Lung (tissue), 11 donors: ENCODE measurements at regions not wholly inside any gene's neighbourhood (a gene's known extent, or its start where the extent isn't known, plus 50 kb on each side); places are given as distances from the start of the nearest gene placed in this dataset.
"Not testable (repeated sequence)": the region's sequence is repeated elsewhere in the genome, so short reads cannot be mapped to it uniquely, and the experiment has no call there.

ENCODE experiments used
- ATAC-seq: fragments of 200-7000 bp; cut with Tn5 transposase; one replicate; pipeline ENCODE4 v1.9.1; 2020; ENCODE audit warnings: moderate number of reproducible peaks; ENCODE audit not compliant: insufficient read depth, low FRiP score
- DNase-seq, 3 donors: peaks; one replicate each; pipeline ENCODE4 v3.0.0-alpha.2; 2013 to 2017
- H3K27ac ChIP-seq, 2 donors: one replicate each; pipeline ENCODE4 v1.5.1; 2013; ENCODE audit warnings: mild to moderate bottlenecking in 2 of 2, moderate library complexity in 2 of 2, control low read depth in 1 of 2, inconsistent platforms in 1 of 2, low read depth in 1 of 2, low read length in 1 of 2
- H3K27me3 ChIP-seq, 3 donors: one replicate each; pipeline ENCODE4 v1.5.1; 2013; ENCODE audit warnings: low read length in 2 of 3; ENCODE audit not compliant: control insufficient read depth in 3 of 3, insufficient read depth in 3 of 3
- H3K36me3 ChIP-seq, 4 donors: one replicate each; pipeline ENCODE4 v1.5.1; 2013; ENCODE audit warnings: low read length in 4 of 4, mild to moderate bottlenecking in 1 of 4, moderate library complexity in 1 of 4; ENCODE audit not compliant: control insufficient read depth in 4 of 4, insufficient read depth in 4 of 4
- H3K4me1 ChIP-seq, 5 donors: one replicate each; pipeline ENCODE4 v1.5.1; 2013; ENCODE audit warnings: low read length in 5 of 5, mild to moderate bottlenecking in 2 of 5, moderate library complexity in 1 of 5; ENCODE audit not compliant: control insufficient read depth in 5 of 5, insufficient read depth in 5 of 5
- H3K4me3 ChIP-seq: one replicate; pipeline ENCODE4 v1.5.1; 2013; ENCODE audit warnings: mild to moderate bottlenecking, control low read depth, moderate library complexity
- H3K9ac ChIP-seq, 2 donors: one replicate each; pipeline ENCODE4 v1.5.1; 2013; ENCODE audit warnings: low read length in 2 of 2, control low read depth in 1 of 2; ENCODE audit not compliant: insufficient read depth in 1 of 2
- H3K9me3 ChIP-seq, 4 donors: one replicate each; pipeline ENCODE4 v1.5.1; 2013; ENCODE audit warnings: low read length in 3 of 4, mild to moderate bottlenecking in 1 of 4, moderate library complexity in 1 of 4; ENCODE audit not compliant: control insufficient read depth in 4 of 4, insufficient read depth in 3 of 4
- CTCF ChIP-seq: IDR thresholded peaks from 2 replicates; pipeline ENCODE4 v1.5.1; 2012; ENCODE audit warnings: mild to moderate bottlenecking; ENCODE audit errors: control extremely low read depth, extremely low read depth
- WGBS, 2 donors: extraction: QIAGEN DNeasy Blood & Tissue Kit; methylation state at CpG; one replicate each; pipeline ENCODE4 v1.1.7; 2013; 5-methylcytosine and 5-hydroxymethylcytosine counted together
- donor health status: control.
- donor health status: control.
- donor health status: Bipolar disorder and iron deficiency.
- donor health status: healthy.
- donor health status: DM: yes; HTN: yes; CAD: no.

- H3K9ac ChIP-seq: no peak overlapping the region
- peaks cover 0 to 9% (median 3%) of the 10 kb centered on the region in 5 donors for H3K4me1 ChIP-seq
- no peak for ATAC-seq
- peaks cover 0 to 3% (median 0%) of the 10 kb centered on the region in 4 donors for H3K9me3 ChIP-seq
- WGBS, 2 donors: 95 to 98% methylated on average over 3 of the region's 3 CpGs
- no peak for DNase-seq
- no peak overlapping the region for H3K4me3 ChIP-seq
- no peaks in the 10 kb centered on the region for H3K36me3 ChIP-seq
- no peak overlapping the region for H3K27ac ChIP-seq
- H3K27me3 ChIP-seq: no peaks in the 10 kb centered on the region
- TF ChIP-seq CTCF: no peak
Observed at GRCh38 chr2:190592831-190593230, 56.1 kb upstream of the NAB1 start.

- not testable (repeated sequence) for H3K9me3 ChIP-seq, ATAC-seq, H3K4me3 ChIP-seq, H3K27me3 ChIP-seq, H3K27ac ChIP-seq, H3K4me1 ChIP-seq, H3K36me3 ChIP-seq, H3K9ac ChIP-seq, DNase-seq
- 94 to 100% methylated on average over 1 of the region's 1 CpG for WGBS, 2 donors
Observed at GRCh38 chr2:190595879-190596278, 53.0 kb upstream of the NAB1 start.

DNA sequence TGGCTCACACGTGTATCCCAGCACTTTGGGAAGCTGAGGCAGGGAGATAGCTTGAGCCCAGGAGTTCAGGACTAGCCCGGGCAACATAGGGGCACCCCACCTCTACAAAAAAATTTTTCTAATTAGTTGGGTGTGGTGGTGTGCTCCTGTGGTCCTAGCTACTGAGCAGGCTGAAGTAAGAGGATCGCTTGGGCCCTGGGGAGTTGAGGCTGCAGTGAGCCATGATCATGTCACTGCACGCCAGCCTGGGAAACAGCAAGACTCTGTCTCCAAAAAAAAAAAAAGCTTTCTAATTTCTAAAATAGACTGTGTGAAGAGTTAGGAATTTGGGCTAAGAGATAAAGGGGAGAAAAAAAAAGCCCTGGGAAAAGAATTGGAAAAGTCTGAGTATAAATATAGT, 51.9 kb upstream of the NAB1 start:
- Histone ChIP-seq H3K9me3 (peaks cover 0 to 2% (median 0%) of the 10 kb centered on the region in 4 donors), H3K27me3 (no peaks in the 10 kb centered on the region), H3K27ac (no peak overlapping the region), H3K36me3 (no peaks in the 10 kb centered on the region), H3K9ac (no peak overlapping the region), H3K4me3 (no peak overlapping the region), H3K4me1 (peaks cover 0 to 5% (median 0%) of the 10 kb centered on the region in 5 donors)
- no peak for ATAC-seq
- 86 to 89% methylated on average over 4 of the region's 4 CpGs for WGBS, 2 donors
- no peak for TF ChIP-seq CTCF
- no peak for DNase-seq

- WGBS, 2 donors: 89 to 94% methylated on average over 2 of the region's 2 CpGs
- ATAC-seq: no peak
- H3K4me3 ChIP-seq: no peak overlapping the region
Observed at GRCh38 chr2:190598621-190599020, 50.3 kb upstream of the NAB1 start.

More at GRCh38 chr2:190598621-190599020, 50.3 kb upstream of the NAB1 start:
- TF ChIP-seq CTCF: no peak
- Histone ChIP-seq H3K9ac (no peak overlapping the region), H3K9me3 (peaks cover 0 to 2% (median 0%) of the 10 kb centered on the region in 4 donors), H3K27ac (no peak overlapping the region), H3K27me3 (no peaks in the 10 kb centered on the region), H3K4me1 (peaks cover 0 to 6% (median 0%) of the 10 kb centered on the region in 5 donors), H3K36me3 (no peaks in the 10 kb centered on the region)
- no peak for DNase-seq
